Glomerular endothelial cell (primary cell): ENCODE measurements at regions not wholly inside any gene's neighbourhood (a gene's known extent, or its start where the extent isn't known, plus 50 kb on each side); places are given as distances from the start of the nearest gene placed in this dataset.
"Not testable (repeated sequence)": the region's sequence is repeated elsewhere in the genome, so short reads cannot be mapped to it uniquely, and the experiment has no call there.

ENCODE experiments used
- DNase-seq: peaks from one replicate; pipeline ENCODE4 v3.0.0-alpha.2; 2011; ENCODE audit warnings: low read depth, low spot score; ENCODE audit errors: extremely low read depth

DNA sequence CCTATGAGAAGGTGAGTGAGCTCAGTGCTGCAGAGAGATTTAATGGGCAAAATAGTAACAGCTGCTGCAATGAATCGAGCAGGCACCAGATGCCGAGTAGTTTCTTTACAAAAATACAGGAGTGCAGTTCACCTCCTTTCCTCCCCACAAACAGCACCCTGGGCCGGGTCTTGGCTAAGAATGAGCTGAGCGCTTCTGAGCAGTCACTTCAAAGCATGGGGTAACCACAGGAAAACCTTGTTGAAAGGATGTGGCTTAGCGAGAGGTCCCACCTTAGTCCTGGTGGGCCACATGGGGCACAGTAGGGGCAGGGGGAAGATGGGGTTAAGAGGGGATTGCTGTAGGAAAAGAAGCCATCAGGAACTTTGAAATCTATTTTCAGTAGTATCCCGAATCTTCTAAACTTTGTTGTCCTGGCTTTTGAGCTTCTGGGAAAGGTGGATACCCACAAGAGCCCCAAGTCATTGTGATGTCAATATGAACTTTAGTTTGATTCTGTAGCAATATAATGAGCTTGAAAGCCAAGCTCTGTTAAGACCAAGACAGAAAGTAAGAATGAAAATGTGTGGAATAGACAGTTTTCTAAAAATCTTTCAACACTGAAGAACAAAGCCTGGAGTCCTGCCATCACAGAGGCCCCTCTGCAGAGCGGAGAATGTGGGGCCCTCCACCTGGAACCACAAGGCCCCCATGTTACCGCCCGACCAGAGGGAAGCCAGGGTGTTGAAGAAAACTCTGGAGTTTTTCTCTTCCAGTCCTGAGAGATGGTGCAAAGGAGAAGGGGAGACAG lies 101.0 kb upstream of the ZNF236 start:
- DNase-seq: no peak

- no peak for DNase-seq
Observed at GRCh38 chr18:76720683-76721082, 101.7 kb upstream of the ZNF236 start.

DNA sequence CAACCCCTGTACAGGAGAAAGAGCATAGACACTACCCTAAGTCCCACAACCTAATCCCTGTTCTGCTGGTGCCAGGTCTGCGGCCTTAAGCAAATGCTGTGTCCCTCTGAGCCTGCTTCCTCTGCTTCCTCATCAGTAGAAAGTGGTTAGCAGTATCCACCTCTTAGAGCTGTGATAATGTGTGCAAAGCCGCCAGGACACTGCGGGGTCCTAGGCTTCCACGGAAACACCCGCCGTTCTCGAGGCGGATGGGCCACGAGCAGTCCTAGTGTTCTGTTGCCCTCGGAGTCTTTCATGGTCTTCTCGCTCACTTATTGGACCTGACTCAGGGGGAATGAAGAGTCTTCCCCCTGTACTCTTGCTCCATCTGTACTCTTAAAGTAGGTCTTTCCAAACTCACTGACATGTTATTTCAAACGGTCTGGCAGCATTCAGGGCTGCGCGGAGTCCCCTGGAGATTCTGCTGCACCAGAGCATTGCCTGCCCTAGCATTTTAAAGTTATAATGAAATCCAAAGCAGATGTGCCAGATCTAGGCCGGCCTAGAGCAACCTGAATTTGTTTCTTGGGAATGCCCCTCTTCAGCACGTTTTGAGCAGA lies 107.2 kb upstream of the ZNF236 start:
- no peak for DNase-seq

- no peak for DNase-seq
Observed at GRCh38 chr18:76713432-76713831, 108.9 kb upstream of the ZNF236 start.

- DNase-seq: no peak
Observed at GRCh38 chr18:76712511-76713140, 109.7 kb upstream of the ZNF236 start.

- DNase-seq: no peak
Observed at GRCh38 chr18:76710646-76711520, 111.5 kb upstream of the ZNF236 start.

GRCh38 chr18:76709659-76710645 lies 112.4 kb upstream of the ZNF236 start:
- peak; percentile 33 for DNase-seq

DNA sequence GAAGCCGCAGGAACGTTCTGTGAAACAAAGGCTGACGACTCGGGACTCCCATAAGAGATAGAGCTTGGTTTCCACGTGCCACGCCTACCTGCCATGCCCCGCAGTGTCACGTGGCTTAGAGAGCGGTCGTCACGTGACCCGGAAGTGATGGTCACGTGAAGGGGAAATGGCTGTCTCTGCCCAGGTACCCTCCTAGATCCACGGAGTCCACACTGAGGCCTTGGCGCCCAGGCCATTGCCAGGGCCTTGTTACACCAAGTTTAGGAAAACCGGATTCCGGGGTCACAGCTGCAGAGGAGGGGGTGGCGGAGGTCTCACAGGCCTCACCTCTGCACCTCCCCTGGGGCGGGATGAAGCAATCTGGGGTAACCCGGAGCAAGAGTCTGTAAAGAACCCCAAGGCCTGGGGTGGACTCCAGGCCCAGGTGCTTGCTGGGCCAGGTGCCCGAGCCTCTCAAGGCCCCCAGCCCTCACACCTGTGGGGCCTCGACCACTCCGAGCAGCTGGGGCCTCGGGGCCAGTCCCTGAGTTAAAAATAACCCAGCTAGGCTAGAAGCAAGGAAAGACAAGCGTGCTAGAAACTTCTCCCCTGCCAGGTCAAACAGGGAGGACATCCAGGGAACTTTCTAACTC lies 113.5 kb upstream of the ZNF236 start:
- no peak for DNase-seq

- no peak for DNase-seq
Observed at GRCh38 chr18:76708071-76708721, 114.2 kb upstream of the ZNF236 start.

- DNase-seq: no peak
Observed at GRCh38 chr18:76707534-76707933, 114.8 kb upstream of the ZNF236 start.

GRCh38 chr18:76704589-76704988 lies 117.8 kb upstream of the ZNF236 start:
- not testable (repeated sequence) for DNase-seq

DNA sequence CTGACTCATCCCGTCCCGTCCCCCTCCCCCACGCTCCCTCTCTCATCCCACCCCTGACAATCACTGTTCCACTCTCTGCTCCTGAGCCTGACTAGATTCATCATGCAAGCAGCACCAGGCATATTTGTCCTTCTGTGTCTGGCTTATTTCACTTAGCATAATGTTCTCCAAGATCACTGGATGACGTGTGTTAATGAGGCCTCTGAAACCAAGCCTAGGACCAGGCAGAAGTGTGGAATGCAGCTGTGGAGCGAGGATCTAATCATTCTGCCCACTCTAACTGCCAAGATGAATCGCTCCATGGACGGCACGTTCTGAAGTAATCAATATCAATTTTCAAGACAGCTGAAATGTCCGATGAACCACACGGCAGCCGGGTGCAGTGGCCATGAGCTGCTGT lies 122.4 kb upstream of the ZNF236 start:
- no peak for DNase-seq

- peak; percentile 57 for DNase-seq
Observed at GRCh38 chr18:76697441-76697901, 124.9 kb upstream of the ZNF236 start.

DNA sequence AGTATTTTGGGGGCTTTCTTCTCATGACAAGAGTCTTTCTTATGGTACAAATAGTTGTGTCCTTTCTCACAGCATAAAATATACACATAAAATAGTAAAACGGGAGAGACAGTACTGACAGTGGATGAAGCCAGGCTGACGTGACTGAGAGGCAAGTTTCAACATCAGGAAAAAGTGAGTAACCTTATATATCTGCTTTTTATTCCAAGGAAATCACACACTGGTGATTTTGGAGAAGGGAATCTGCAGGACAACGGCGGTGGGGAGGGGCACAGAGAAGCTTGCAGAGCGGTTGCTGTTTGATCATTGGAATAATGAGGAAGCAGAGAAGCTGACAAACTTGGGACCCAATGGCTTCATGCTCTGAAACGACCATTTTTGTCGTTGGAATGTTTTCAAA lies 130.6 kb upstream of the ZNF236 start:
- no peak for DNase-seq

DNA sequence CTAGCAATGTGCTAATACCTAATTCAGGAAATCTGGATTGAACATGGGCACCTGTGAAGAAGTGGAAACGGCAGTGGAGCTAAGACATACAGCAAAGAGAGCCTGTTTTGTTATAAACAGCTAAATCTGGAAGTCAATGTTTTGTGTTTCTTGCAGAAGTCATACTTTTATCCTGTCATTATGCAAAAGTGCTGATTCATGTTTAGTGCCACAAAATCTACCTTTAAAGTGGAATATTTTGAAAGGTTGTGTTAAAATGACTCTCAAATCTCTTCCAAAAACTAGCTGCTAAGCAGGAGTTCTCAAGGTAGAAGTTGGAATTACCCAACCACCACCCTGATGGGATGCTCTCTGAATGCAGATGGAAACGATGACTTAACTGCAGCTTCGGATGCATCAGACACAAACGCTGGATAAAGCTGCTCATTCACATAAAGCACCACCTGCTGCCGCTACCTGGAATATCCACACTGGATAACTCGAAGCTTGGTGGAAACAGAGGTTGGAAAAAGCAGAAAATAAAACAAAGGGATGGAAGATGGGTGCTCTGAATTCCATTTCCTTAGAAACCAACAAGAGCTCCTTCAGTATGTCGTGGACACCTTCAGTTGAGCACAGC lies 132.6 kb upstream of the ZNF236 start:
- no peak for DNase-seq

GRCh38 chr18:76688724-76689472 lies 133.5 kb upstream of the ZNF236 start:
- no peak for DNase-seq

DNA sequence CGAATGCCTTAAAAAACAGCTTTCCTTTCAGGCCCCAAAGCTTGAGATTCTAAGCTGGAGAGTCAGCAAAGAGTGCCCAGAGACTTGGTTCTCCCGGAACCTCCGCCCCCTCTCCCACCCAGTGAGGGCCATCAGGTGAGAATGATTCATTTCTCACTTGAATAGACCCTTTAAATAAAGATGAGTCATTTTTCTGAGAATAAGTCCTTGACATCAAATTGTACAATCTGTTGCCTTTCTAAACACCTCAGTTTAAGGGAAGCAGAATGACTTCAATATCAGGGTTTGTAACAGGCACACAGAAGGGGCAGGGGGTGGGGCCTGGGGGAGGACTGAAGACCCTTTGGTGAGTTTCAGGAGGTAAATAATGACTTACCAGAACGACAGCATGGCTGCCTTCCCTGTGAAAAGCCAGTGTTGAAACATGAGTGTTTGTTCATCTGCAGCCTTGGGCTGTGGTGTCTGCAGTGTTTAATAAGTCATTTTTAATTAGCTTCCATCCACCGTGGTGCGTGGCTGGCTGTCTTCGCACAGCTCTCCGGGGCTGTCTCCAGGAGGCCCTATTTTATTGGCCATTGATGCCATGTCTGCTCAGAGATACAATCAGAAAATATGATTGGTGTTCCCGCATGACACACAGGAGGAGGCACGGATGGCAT lies 134.9 kb upstream of the ZNF236 start:
- peak; percentile 25 for DNase-seq
